ENCODE measurements at regions not wholly inside any gene's neighbourhood (a gene's known extent, or its start where the extent isn't known, plus 50 kb on each side); places are given as distances from the start of the nearest gene placed in this dataset.

- no peak for FAIRE-seq
- Histone ChIP-seq H3K27me3 (ENCODE audit: control insufficient read depth, extremely low read depth, insufficient read depth, low read length) (no peaks in the 10 kb centered on the region), H3K79me2 (ENCODE audit: control insufficient read depth, insufficient read depth, low read length) (no peaks in the 10 kb centered on the region), H2AFZ (ENCODE audit: control insufficient read depth, low read length) (no peak overlapping the region), H4K20me1 (ENCODE audit: control insufficient read depth, extremely low read depth, insufficient read depth, low read length) (no peaks in the 10 kb centered on the region), H3K4me3 (ENCODE audit: control insufficient read depth in 2 of 3, extremely low read depth in 1 of 3, insufficient read depth in 2 of 3, low read depth in 1 of 3, low read length in 3 of 3) (no peak overlapping the region), H3K36me3 (ENCODE audit: control insufficient read depth in 2 of 2, extremely low read depth in 1 of 2, insufficient read depth in 2 of 2, low read length in 2 of 2) (no peaks in the 10 kb centered on the region), H3K9me1 (ENCODE audit: control insufficient read depth, extremely low read depth, insufficient read depth, low read length) (no peaks in the 10 kb centered on the region), H3K9ac (ENCODE audit: control insufficient read depth, extremely low read depth, insufficient read depth, low read length) (no peak overlapping the region), H3K4me2 (ENCODE audit: control insufficient read depth, extremely low read depth, insufficient read depth, low read depth, low read length) (no peak overlapping the region), H3K9me3 (ENCODE audit: control insufficient read depth, low read depth, low read length) (no peaks in the 10 kb centered on the region), H3K27ac (ENCODE audit: control insufficient read depth, insufficient read depth, low read length) (no peak overlapping the region), H3K4me1 (ENCODE audit: control insufficient read depth, extremely low read depth, insufficient read depth, low read length) (no peaks in the 10 kb centered on the region)
- no peak for DNase-seq (ENCODE audit: low read depth, low spot score)
- no peak for TF ChIP-seq EZH2 (IDR thresholded peaks at IDR 0.05; ENCODE audit: low read length)
- TF ChIP-seq CTCF (optimal IDR thresholded peaks at IDR 0.05 in 1 of 3, IDR thresholded peaks at IDR 0.05 in 1 of 3, conservative IDR thresholded peaks at IDR 0.05 in 1 of 3; ENCODE audit: extremely low read depth in 1 of 3, insufficient read depth in 2 of 3, low read length in 3 of 3): no peak
- dilution Hi-C loops (cut with MboI; ENCODE audit: extremely low pct_ligation_motif_present, low sequenced_read_pairs): no loop called here
Observed at GRCh38 chr3:144409319-144409718, 437.7 kb downstream of the DIPK2A start.

GRCh38 chr3:144413068-144413467 lies 441.4 kb downstream of the DIPK2A start:
- H3K36me3 ChIP-seq (ENCODE audit: control insufficient read depth in 2 of 2, extremely low read depth in 1 of 2, insufficient read depth in 2 of 2, low read length in 2 of 2): no peaks in the 10 kb centered on the region
- DNase-seq (ENCODE audit: low read depth, low spot score): no peak
- TF ChIP-seq CTCF (optimal IDR thresholded peaks at IDR 0.05 in 1 of 3, IDR thresholded peaks at IDR 0.05 in 1 of 3, conservative IDR thresholded peaks at IDR 0.05 in 1 of 3; ENCODE audit: extremely low read depth in 1 of 3, insufficient read depth in 2 of 3, low read length in 3 of 3) (no peak), EZH2 (IDR thresholded peaks at IDR 0.05; ENCODE audit: low read length) (no peak)
- no peaks in the 10 kb centered on the region for H3K9me1 ChIP-seq (ENCODE audit: control insufficient read depth, extremely low read depth, insufficient read depth, low read length)
- no peak overlapping the region for H2AFZ ChIP-seq (ENCODE audit: control insufficient read depth, low read length)
- no peak overlapping the region for H3K4me3 ChIP-seq (ENCODE audit: control insufficient read depth in 2 of 3, extremely low read depth in 1 of 3, insufficient read depth in 2 of 3, low read depth in 1 of 3, low read length in 3 of 3)
- no peaks in the 10 kb centered on the region for H3K9me3 ChIP-seq (ENCODE audit: control insufficient read depth, low read depth, low read length)
- H4K20me1 ChIP-seq (ENCODE audit: control insufficient read depth, extremely low read depth, insufficient read depth, low read length): no peaks in the 10 kb centered on the region
- no peak overlapping the region for H3K27ac ChIP-seq (ENCODE audit: control insufficient read depth, insufficient read depth, low read length)
- dilution Hi-C loops (cut with MboI; ENCODE audit: extremely low pct_ligation_motif_present, low sequenced_read_pairs): no loop called here
- FAIRE-seq: no peak
- no peaks in the 10 kb centered on the region for H3K27me3 ChIP-seq (ENCODE audit: control insufficient read depth, extremely low read depth, insufficient read depth, low read length)
- no peaks in the 10 kb centered on the region for H3K4me1 ChIP-seq (ENCODE audit: control insufficient read depth, extremely low read depth, insufficient read depth, low read length)
- no peak overlapping the region for H3K9ac ChIP-seq (ENCODE audit: control insufficient read depth, extremely low read depth, insufficient read depth, low read length)
- H3K79me2 ChIP-seq (ENCODE audit: control insufficient read depth, insufficient read depth, low read length): no peaks in the 10 kb centered on the region
- no peak overlapping the region for H3K4me2 ChIP-seq (ENCODE audit: control insufficient read depth, extremely low read depth, insufficient read depth, low read depth, low read length)
